ENCODE measurements at regions not wholly inside any gene's neighbourhood (a gene's known extent, or its start where the extent isn't known, plus 50 kb on each side); places are given as distances from the start of the nearest gene placed in this dataset.
"Not testable (repeated sequence)": the region's sequence is repeated elsewhere in the genome, so short reads cannot be mapped to it uniquely, and the experiment has no call there.

GRCh38 chr20:29448806-29449470, 1808.5 kb upstream of the DEFB115 start:
- no peak overlapping the region for H3K27ac ChIP-seq
- TF ChIP-seq CTCF (conservative IDR thresholded peaks at IDR 0.05) = no peak

- H3K27ac ChIP-seq = no peak overlapping the region
- no peak for TF ChIP-seq CTCF (conservative IDR thresholded peaks at IDR 0.05)
Observed at GRCh38 chr20:29452186-29452585, 1805.3 kb upstream of the DEFB115 start.

- H3K27ac ChIP-seq = not testable (repeated sequence)
Observed at GRCh38 chr20:29456987-29457693, 1800.3 kb upstream of the DEFB115 start.

DNA sequence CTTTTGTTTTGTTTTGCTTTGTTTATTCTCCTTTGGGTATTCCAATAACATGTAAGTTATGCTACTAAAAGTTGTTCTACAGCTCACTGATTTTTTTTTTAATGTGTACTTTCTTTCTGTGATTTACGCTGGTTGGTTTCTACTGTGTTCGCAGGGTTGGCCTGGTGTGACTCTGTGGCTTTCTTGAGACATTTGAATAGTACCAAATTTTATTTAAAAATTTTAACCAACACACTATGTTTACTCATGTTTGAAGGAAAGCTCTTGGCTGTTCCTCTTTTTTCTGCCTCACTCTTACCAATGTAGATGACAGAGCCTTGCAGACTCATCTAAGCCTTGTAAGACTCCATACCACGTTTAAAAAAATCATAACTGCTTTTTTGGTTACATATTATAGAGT, 1784.9 kb upstream of the DEFB115 start:
- no peak overlapping the region for H3K27ac ChIP-seq
- no peak for TF ChIP-seq CTCF (conservative IDR thresholded peaks at IDR 0.05)

- H3K27ac ChIP-seq = not testable (repeated sequence)
Observed at GRCh38 chr20:29492840-29493239, 1764.6 kb upstream of the DEFB115 start.

DNA sequence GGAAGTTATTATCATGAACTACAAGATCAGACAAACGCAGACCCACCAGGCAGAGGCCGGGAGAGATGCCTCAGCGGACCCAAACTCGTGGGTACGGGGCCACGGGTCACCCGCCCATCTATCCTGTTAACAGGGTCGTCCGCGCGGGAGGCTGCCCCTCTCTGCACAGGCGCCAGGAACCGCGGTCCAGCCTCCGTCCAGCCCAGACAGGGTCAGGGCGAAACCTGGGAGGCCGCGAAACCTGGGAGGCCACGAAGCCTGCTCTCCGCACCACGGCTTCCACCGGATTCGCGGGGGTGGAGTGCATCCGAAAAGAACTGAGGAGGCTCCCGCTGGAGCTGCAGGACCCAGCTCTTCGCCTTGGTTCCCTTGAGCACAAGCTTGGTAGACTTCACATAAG, 1760.7 kb upstream of the DEFB115 start:
- H3K27ac ChIP-seq = not testable (repeated sequence)

- TF ChIP-seq CTCF (conservative IDR thresholded peaks at IDR 0.05) = no peak
- no peak overlapping the region for H3K27ac ChIP-seq
Observed at GRCh38 chr20:29497261-29497671, 1760.2 kb upstream of the DEFB115 start.

DNA sequence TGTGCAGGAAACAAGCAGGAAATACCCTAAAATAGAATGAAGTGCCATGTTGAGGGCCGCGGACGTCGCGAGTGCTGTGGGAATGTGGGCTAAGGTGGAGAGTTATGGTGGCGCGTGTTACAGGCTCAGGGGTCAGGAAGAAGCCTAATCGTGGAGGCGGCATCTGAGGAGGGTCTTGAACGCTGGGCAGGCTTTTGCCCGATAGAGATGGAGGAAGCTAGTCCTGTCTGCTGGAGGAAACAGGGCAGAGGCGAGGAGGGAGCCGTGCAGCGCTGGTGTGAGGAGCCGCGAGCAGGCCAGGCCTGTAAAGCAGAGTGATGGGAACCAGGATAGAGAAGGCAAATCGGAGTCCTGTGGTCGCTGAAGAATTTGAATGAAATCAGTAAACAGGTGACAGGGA, 1759.8 kb upstream of the DEFB115 start:
- H3K27ac ChIP-seq = not testable (repeated sequence)

DNA sequence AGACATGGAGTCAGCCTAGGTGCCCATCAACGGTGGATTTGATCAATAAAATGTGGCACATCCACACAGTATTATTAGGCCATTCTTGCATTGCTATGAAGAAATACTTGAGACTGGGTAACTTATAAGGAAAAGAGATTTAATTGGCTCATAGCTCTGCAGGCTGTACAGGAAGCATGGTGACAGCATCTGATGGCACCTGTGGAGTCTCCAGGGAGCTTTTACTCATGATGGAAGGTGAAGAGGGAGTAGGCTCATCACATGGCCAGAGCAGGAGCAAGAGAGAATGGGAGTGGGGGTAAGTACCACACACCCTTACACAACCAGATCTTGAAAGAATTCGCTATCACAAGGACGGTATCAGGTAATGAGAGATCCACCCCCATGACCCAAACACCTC, 1756.7 kb upstream of the DEFB115 start:
- H3K27ac ChIP-seq = not testable (repeated sequence)

DNA sequence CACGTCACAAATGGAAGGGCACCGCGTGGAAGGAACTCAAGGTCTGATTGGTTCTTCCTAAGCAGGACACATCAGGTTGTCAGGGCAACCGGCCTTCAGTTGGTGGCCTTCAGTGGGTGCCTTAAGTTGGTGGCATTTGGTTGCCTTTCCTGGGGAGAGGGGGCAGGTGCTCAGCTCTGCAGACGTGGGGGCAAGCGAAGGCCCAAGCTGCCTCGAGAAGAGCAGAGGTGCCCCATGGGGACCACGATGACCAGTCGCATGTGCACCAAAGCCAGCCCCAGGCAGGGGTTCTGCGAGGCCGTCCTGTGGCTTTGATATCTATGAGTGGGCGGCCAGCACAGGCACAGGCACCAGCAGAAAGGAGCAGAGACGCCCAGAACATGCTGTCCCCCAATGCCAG, 1742.8 kb upstream of the DEFB115 start:
- H3K27ac ChIP-seq = not testable (repeated sequence)

GRCh38 chr20:29516847-29517246, 1740.6 kb upstream of the DEFB115 start:
- H3K27ac ChIP-seq = not testable (repeated sequence)

Data from VCaP (cell line).